ENCODE measurements at regions not wholly inside any gene's neighbourhood (a gene's known extent, or its start where the extent isn't known, plus 50 kb on each side); places are given as distances from the start of the nearest gene placed in this dataset.
"Not testable (repeated sequence)": the region's sequence is repeated elsewhere in the genome, so short reads cannot be mapped to it uniquely, and the experiment has no call there.

DNA sequence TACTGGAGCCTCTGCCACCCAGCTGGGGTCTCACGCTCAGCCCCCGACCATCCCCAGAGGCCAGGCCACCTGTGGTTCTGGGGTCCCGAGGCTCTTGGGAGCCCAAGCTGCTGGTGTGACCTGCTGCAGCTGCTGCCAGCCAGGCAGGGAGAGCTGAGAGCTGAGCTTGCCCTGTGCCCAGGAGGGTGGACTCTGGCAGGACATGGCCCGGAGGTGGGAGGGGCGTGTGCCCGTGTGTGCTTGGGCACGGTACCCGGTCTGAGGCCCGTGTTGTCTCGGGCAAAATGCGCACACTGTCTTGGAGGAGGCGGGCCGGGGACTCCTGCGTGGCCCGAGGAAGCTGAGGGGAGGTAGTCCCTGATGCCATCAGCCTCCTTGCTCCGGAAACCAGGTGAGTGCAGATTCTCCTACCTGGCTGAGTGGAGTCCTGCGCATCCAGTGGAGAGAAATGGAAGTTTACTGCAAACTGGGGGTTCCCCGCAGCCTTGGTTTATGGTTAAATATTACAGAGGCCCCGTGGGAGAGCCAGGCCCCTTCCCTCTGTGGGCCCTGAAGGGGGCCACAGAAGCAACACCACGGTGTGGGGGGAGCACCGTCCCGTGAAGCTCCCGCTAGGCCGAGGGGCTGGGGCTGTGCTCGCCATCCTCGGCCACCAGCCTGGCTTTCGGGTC lies 4380.8 kb upstream of the TPTE start:
- TF ChIP-seq, protein P1, sequence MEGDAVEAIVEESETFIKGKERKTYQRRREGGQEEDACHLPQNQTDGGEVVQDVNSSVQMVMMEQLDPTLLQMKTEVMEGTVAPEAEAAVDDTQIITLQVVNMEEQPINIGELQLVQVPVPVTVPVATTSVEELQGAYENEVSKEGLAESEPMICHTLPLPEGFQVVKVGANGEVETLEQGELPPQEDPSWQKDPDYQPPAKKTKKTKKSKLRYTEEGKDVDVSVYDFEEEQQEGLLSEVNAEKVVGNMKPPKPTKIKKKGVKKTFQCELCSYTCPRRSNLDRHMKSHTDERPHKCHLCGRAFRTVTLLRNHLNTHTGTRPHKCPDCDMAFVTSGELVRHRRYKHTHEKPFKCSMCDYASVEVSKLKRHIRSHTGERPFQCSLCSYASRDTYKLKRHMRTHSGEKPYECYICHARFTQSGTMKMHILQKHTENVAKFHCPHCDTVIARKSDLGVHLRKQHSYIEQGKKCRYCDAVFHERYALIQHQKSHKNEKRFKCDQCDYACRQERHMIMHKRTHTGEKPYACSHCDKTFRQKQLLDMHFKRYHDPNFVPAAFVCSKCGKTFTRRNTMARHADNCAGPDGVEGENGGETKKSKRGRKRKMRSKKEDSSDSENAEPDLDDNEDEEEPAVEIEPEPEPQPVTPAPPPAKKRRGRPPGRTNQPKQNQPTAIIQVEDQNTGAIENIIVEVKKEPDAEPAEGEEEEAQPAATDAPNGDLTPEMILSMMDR (conservative IDR thresholded peaks at IDR 0.05) = not testable (repeated sequence)
- TF ChIP-seq EZH2 (IDR thresholded peaks at IDR 0.05; ENCODE audit: low read depth) = not testable (repeated sequence)

All from PC-9 (cell line).